Loucy (cell line): ENCODE measurements at regions not wholly inside any gene's neighbourhood (a gene's known extent, or its start where the extent isn't known, plus 50 kb on each side); places are given as distances from the start of the nearest gene placed in this dataset.
"Not testable (repeated sequence)": the region's sequence is repeated elsewhere in the genome, so short reads cannot be mapped to it uniquely, and the experiment has no call there.

Experiments used
- H2AFZ ChIP-seq: fragments of 200-600 bp; sonication (generic); 2 replicates; pipeline ENCODE4 v1.6.0; 2016; ENCODE audit warnings: antibody characterized with exemption, mild to moderate bottlenecking, low read length, moderate library complexity
- H3F3A ChIP-seq: fragments of 200-600 bp; 2 replicates; pipeline ENCODE4 v1.6.0; 2016; ENCODE audit warnings: antibody characterized with exemption, low read depth, mild to moderate bottlenecking
- H3K27me3 ChIP-seq: fragments of 200-600 bp; sonication (generic); 2 replicates; pipeline ENCODE4 v1.6.1; 2014; ENCODE audit warnings: low read length, mild to moderate bottlenecking; ENCODE audit not compliant: insufficient read depth, poor library complexity, severe bottlenecking
- H3K36me3 ChIP-seq: fragments of 200-600 bp; sonication (generic); 2 replicates; pipeline ENCODE4 v1.6.1; 2016; ENCODE audit warnings: low read length; ENCODE audit not compliant: insufficient read depth
- H3K4me1 ChIP-seq: fragments of 200-600 bp; sonication (generic); 2 replicates; pipeline ENCODE4 v1.5.1; 2014; ENCODE audit warnings: low read length, mild to moderate bottlenecking; ENCODE audit not compliant: insufficient read depth, poor library complexity, severe bottlenecking
- H3K4me2 ChIP-seq: fragments of 200-600 bp; sonication (generic); 2 replicates; pipeline ENCODE4 v1.6.0; 2014; ENCODE audit warnings: antibody characterized with exemption, low read length, low read depth, mild to moderate bottlenecking; ENCODE audit not compliant: poor library complexity, severe bottlenecking
- H3K4me3 ChIP-seq: fragments of 200-600 bp; sonication (generic); 2 replicates; pipeline ENCODE4 v1.5.1; 2014; ENCODE audit warnings: low read length, mild to moderate bottlenecking, mixed read lengths; ENCODE audit not compliant: poor library complexity, severe bottlenecking
- H3K79me2 ChIP-seq: fragments of 200-600 bp; sonication (generic); 2 replicates; pipeline ENCODE4 v1.6.1; 2014; ENCODE audit warnings: low read length; ENCODE audit not compliant: insufficient read depth
- H3K9ac ChIP-seq: fragments of 200-600 bp; sonication (generic); 2 replicates; pipeline ENCODE4 v1.6.0; 2014; ENCODE audit warnings: mild to moderate bottlenecking, low read depth, low read length, moderate library complexity; ENCODE audit not compliant: poor library complexity, severe bottlenecking
- H3K9me2 ChIP-seq: fragments of 200-600 bp; sonication (generic); replicated peaks from 2 replicates; pipeline ENCODE4 v1.6.1; 2016; ENCODE audit warnings: low read depth, low read length, mixed read lengths
- H3K9me3 ChIP-seq: fragments of 200-600 bp; sonication (generic); 2 replicates; pipeline ENCODE4 v1.6.1; 2014; ENCODE audit warnings: mild to moderate bottlenecking, antibody characterized with exemption, low read length, low read depth; ENCODE audit not compliant: insufficient read depth
- H4K20me1 ChIP-seq: fragments of 200-600 bp; sonication (generic); 2 replicates; pipeline ENCODE4 v1.6.0; 2014; ENCODE audit warnings: antibody characterized with exemption, low read length, mild to moderate bottlenecking; ENCODE audit not compliant: insufficient read depth, poor library complexity, severe bottlenecking
- CTCF ChIP-seq: fragments of 200-600 bp; sonication (generic); conservative IDR thresholded peaks from 2 replicates; pipeline ENCODE4 v1.5.1; 2014; ENCODE audit warnings: mild to moderate bottlenecking, antibody characterized with exemption, low read length
- EZH2phosphoT487 ChIP-seq: fragments of 200-600 bp; IDR thresholded peaks from 2 replicates; pipeline ENCODE4 v1.6.1; 2018; ENCODE audit warnings: antibody characterized with exemption, mild to moderate bottlenecking, moderate library complexity, borderline replicate concordance

GRCh38 chr6:99711302-99711701 lies 104.7 kb downstream of the PRDM13 start:
- Histone ChIP-seq H2AFZ (no peak overlapping the region), H3K9me2 (no peaks in the 10 kb centered on the region), H3K4me3 (no peak overlapping the region), H4K20me1 (no peaks in the 10 kb centered on the region), H3K36me3 (no peaks in the 10 kb centered on the region), H3K27me3 (no peaks in the 10 kb centered on the region), H3F3A (no peaks in the 10 kb centered on the region), H3K4me2 (no peak overlapping the region), H3K9ac (no peak overlapping the region), H3K9me3 (no peaks in the 10 kb centered on the region), H3K4me1 (no peaks in the 10 kb centered on the region), H3K79me2 (no peaks in the 10 kb centered on the region)
- TF ChIP-seq CTCF: no peak

GRCh38 chr6:99711925-99712324 lies 105.3 kb downstream of the PRDM13 start:
- no peak overlapping the region for H3K9ac ChIP-seq
- H4K20me1 ChIP-seq: no peaks in the 10 kb centered on the region
- no peaks in the 10 kb centered on the region for H3F3A ChIP-seq
- H3K4me2 ChIP-seq: no peak overlapping the region
- no peak overlapping the region for H2AFZ ChIP-seq
- TF ChIP-seq CTCF: no peak
- TF ChIP-seq EZH2phosphoT487: no peak
- H3K27me3 ChIP-seq: no peaks in the 10 kb centered on the region
- no peaks in the 10 kb centered on the region for H3K9me2 ChIP-seq
- H3K4me3 ChIP-seq: no peak overlapping the region
- no peaks in the 10 kb centered on the region for H3K79me2 ChIP-seq
- no peaks in the 10 kb centered on the region for H3K4me1 ChIP-seq
- H3K9me3 ChIP-seq: no peaks in the 10 kb centered on the region
- no peaks in the 10 kb centered on the region for H3K36me3 ChIP-seq

GRCh38 chr6:99712519-99712918 lies 105.9 kb downstream of the PRDM13 start:
- no peaks in the 10 kb centered on the region for H3K36me3 ChIP-seq
- H3K79me2 ChIP-seq: no peaks in the 10 kb centered on the region
- H3K9me3 ChIP-seq: no peaks in the 10 kb centered on the region
- no peak overlapping the region for H2AFZ ChIP-seq
- no peaks in the 10 kb centered on the region for H3K4me1 ChIP-seq
- H3K9me2 ChIP-seq: no peaks in the 10 kb centered on the region
- no peak overlapping the region for H3K9ac ChIP-seq
- H3F3A ChIP-seq: no peaks in the 10 kb centered on the region
- H3K27me3 ChIP-seq: no peaks in the 10 kb centered on the region
- no peak overlapping the region for H3K4me2 ChIP-seq
- no peak overlapping the region for H3K4me3 ChIP-seq
- H4K20me1 ChIP-seq: no peaks in the 10 kb centered on the region
- TF ChIP-seq EZH2phosphoT487: no peak
- TF ChIP-seq CTCF: no peak

- H3K9ac ChIP-seq, H3K36me3 ChIP-seq, H2AFZ ChIP-seq, H3K9me2 ChIP-seq, H3K4me2 ChIP-seq, H3K9me3 ChIP-seq, H3K4me1 ChIP-seq, H3F3A ChIP-seq, H3K79me2 ChIP-seq, H3K27me3 ChIP-seq, H4K20me1 ChIP-seq, H3K4me3 ChIP-seq: not testable (repeated sequence)
These were observed 115.4 kb downstream of the PRDM13 start for GRCh38 chr6:99722043-99722442.

GRCh38 chr6:99730237-99730636 lies 123.6 kb downstream of the PRDM13 start:
- not testable (repeated sequence) for H4K20me1 ChIP-seq, H3K4me1 ChIP-seq, H3F3A ChIP-seq, H3K9me3 ChIP-seq, H3K36me3 ChIP-seq, H3K4me3 ChIP-seq, H3K79me2 ChIP-seq, H3K27me3 ChIP-seq, H3K9ac ChIP-seq, H3K4me2 ChIP-seq, H3K9me2 ChIP-seq, H2AFZ ChIP-seq
